Stimulated activated effector memory CD8-positive, alpha-beta T cell treated with anti-CD3 and anti-CD28 coated beads, Interleukin-12 subunit alpha, Interleukin-12 subunit beta, amount 100 ng/mL, for 72 hours (primary cell): ENCODE measurements at regions not wholly inside any gene's neighbourhood (a gene's known extent, or its start where the extent isn't known, plus 50 kb on each side); places are given as distances from the start of the nearest gene placed in this dataset.

Source experiments
- ATAC-seq: fragments of 150-1000 bp; cut with Tn5 transposase; 2 replicates; pipeline ENCODE4 v1.10.0; 2021
- DNase-seq, 2 donors: peaks; one replicate each; pipeline ENCODE4 v3.0.0; 2021 to 2022; ENCODE audit warnings: low spot score in 2 of 2
- H3K27ac Mint-ChIP-seq: one replicate; pipeline ENCODE4 v1.8.0; 2022; ENCODE audit warnings: mild to moderate bottlenecking, mixed read lengths
- H3K36me3 Mint-ChIP-seq: one replicate; pipeline ENCODE4 v1.8.0; 2022; ENCODE audit warnings: mild to moderate bottlenecking, mixed read lengths
- H3K4me1 Mint-ChIP-seq: one replicate; pipeline ENCODE4 v1.8.0; 2022; ENCODE audit warnings: mixed read lengths
- H3K4me3 Mint-ChIP-seq: one replicate; pipeline ENCODE4 v1.8.0; 2022; ENCODE audit warnings: mild to moderate bottlenecking, mixed read lengths
- H3K9me3 Mint-ChIP-seq: one replicate; pipeline ENCODE4 v1.8.0; 2022; ENCODE audit warnings: mixed read lengths

DNA sequence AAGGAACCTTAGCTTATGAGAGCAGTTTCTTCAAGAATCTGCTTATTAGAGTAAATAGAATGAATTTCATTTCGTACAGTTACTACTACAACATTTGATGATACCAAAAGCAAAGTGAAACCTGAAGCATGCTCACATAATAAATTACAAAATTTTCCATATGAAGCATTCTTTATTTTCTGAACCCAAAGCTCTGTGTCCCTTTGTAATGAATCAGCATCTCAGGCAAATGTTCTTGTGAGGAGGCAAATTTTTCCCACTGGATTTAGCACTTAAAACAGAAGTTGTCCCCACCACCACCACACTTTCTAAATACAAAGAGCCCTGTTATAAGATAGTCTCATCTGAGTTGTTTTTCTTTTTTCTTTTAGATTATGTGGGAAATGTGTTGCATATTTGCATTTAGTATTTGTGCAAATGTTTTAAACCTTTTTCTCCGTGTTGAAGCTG, 70.7 kb upstream of the NFKB1 start:
- H3K4me3 Mint-ChIP-seq: peak overlapping the region; percentile 76
- H3K36me3 Mint-ChIP-seq: no peaks in the 10 kb centered on the region
- DNase-seq (no peak), ATAC-seq (no peak)
- peak overlapping the region; percentile 86 for H3K27ac Mint-ChIP-seq
- H3K4me1 Mint-ChIP-seq: peaks cover 8% of the 10 kb centered on the region
- no peaks in the 10 kb centered on the region for H3K9me3 Mint-ChIP-seq

GRCh38 chr4:102431608-102431961, 69.6 kb upstream of the NFKB1 start:
- Mint-ChIP-seq H3K27ac (no peak overlapping the region), H3K4me3 (peak overlapping the region; percentile 76), H3K9me3 (no peaks in the 10 kb centered on the region), H3K4me1 (peaks cover 8% of the 10 kb centered on the region), H3K36me3 (no peaks in the 10 kb centered on the region)
- DNase-seq: no peak
- no peak for ATAC-seq

- Mint-ChIP-seq H3K9me3 (no peaks in the 10 kb centered on the region), H3K36me3 (no peaks in the 10 kb centered on the region), H3K4me3 (no peak overlapping the region), H3K4me1 (no peaks in the 10 kb centered on the region), H3K27ac (no peak overlapping the region)
- no peak for ATAC-seq
- no peak for DNase-seq
These were observed 64.0 kb upstream of the NFKB1 start for GRCh38 chr4:102437111-102437510.

DNA sequence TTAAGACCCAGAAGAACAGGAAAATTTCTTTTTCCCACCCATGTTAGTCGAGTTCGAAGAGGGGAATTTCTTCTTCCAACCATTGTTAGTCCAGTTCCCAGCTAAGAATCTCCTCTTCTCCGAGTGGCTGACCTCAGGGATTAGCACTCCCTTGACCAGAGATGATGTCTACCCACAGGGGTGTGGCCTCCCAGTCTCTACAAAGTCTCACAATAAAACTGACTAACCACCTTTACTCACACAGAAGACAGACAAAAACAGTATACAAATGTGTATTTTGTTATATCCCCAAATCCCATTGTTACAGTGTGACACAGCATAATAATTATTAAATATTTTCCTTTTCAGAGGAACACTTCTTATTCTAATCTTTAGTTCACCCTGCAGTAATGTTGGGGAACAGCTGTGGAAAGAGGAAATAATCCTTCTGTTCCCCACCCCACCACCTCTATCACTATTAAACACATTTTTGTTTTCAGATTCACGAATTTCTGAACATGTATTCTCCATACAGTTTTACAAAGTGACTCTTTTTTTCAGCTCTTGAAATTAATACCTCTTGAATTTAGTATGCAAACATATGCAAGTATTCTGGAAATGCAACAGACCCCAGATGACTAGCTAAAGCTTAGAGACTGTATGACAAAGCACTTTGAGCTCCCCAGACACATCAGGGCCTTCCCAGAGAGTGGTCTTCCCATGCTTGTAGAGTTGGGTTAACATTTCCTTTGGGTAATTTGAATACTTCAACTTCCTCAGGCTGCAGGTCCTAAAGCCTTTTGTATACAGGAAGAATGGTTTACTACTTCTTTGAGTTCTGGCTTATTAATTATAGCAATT, 62.5 kb upstream of the NFKB1 start:
- Mint-ChIP-seq H3K36me3 (no peaks in the 10 kb centered on the region), H3K4me1 (no peaks in the 10 kb centered on the region), H3K4me3 (no peak overlapping the region), H3K9me3 (no peaks in the 10 kb centered on the region), H3K27ac (no peak overlapping the region)
- no peak for ATAC-seq
- no peak for DNase-seq

- no peak overlapping the region for H3K4me3 Mint-ChIP-seq
- ATAC-seq: no peak
- no peak overlapping the region for H3K27ac Mint-ChIP-seq
- H3K9me3 Mint-ChIP-seq: no peaks in the 10 kb centered on the region
- no peak for DNase-seq
- no peaks in the 10 kb centered on the region for H3K36me3 Mint-ChIP-seq
- H3K4me1 Mint-ChIP-seq: no peaks in the 10 kb centered on the region
These were observed 61.9 kb upstream of the NFKB1 start for GRCh38 chr4:102439236-102439614.

- DNase-seq (no peak), ATAC-seq (no peak)
- Mint-ChIP-seq H3K4me1 (no peaks in the 10 kb centered on the region), H3K27ac (no peak overlapping the region), H3K9me3 (no peaks in the 10 kb centered on the region), H3K36me3 (no peaks in the 10 kb centered on the region), H3K4me3 (no peak overlapping the region)
These were observed 61.3 kb upstream of the NFKB1 start for GRCh38 chr4:102439812-102440211.

- Mint-ChIP-seq H3K4me3 (no peak overlapping the region), H3K27ac (no peak overlapping the region), H3K9me3 (no peaks in the 10 kb centered on the region), H3K4me1 (no peaks in the 10 kb centered on the region), H3K36me3 (no peaks in the 10 kb centered on the region)
- DNase-seq: no peak
- no peak for ATAC-seq
These were observed 60.7 kb upstream of the NFKB1 start for GRCh38 chr4:102440498-102440897.

DNA sequence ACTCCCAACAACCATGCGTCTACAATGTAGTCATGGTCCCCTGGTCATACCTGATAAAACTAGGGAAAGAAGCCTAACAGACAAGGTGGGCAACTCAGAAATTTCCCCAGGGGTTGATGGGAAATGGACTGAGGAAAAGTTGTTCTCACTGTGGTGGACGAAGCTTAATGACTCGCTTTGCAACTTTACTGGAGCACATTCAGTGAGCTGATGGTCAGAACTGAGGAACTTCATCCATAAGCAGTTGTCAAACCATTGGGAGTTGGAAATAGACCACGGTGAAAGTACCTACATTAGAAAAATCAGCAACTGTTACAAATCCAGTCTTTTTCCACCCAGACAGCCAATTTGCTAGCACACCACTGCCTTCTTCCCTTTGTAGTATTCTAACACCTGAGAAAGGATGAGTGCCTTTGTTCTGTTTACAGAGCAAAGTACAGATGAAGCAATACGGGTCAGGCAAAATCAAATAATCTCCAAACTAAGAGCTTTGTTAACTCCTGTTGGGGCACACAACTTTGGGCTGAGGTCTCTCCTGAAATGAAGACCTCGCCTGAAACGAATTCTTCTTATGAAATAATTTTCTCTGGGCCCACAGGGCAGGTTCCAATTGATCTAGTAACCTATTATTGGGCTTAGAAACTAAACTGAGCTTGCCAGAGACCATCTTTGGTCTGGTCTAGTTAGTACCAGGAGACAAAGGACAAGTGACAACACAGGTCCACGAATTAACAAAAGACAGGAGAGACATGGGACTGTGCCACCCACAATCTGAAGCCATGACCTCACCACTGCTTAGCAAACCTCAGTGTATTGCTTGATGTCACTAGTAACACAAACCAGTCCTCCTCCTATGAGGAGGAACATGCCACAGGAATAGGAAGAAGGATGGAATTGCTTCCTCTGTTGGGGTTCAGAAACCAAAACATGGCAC, 58.9 kb upstream of the NFKB1 start:
- Mint-ChIP-seq H3K9me3 (no peaks in the 10 kb centered on the region), H3K4me1 (no peaks in the 10 kb centered on the region), H3K4me3 (no peak overlapping the region), H3K27ac (no peak overlapping the region), H3K36me3 (no peaks in the 10 kb centered on the region)
- DNase-seq (no peak), ATAC-seq (no peak)

GRCh38 chr4:102444752-102445151, 56.4 kb upstream of the NFKB1 start:
- ATAC-seq: no peak

GRCh38 chr4:102445213-102445612, 55.9 kb upstream of the NFKB1 start:
- ATAC-seq (no peak), DNase-seq (no peak)
- no peaks in the 10 kb centered on the region for H3K36me3 Mint-ChIP-seq
- no peaks in the 10 kb centered on the region for H3K9me3 Mint-ChIP-seq
- peaks cover 5% of the 10 kb centered on the region for H3K4me1 Mint-ChIP-seq
- no peak overlapping the region for H3K4me3 Mint-ChIP-seq
- H3K27ac Mint-ChIP-seq: no peak overlapping the region

More at GRCh38 chr4:102444752-102445151, 56.4 kb upstream of the NFKB1 start:
- Mint-ChIP-seq H3K9me3 (no peaks in the 10 kb centered on the region), H3K4me3 (no peak overlapping the region), H3K4me1 (peaks cover under 1% of the 10 kb centered on the region), H3K36me3 (no peaks in the 10 kb centered on the region), H3K27ac (no peak overlapping the region)
- DNase-seq: no peak

GRCh38 chr4:102447413-102447812, 53.7 kb upstream of the NFKB1 start:
- DNase-seq: no peak
- Mint-ChIP-seq H3K4me3 (no peak overlapping the region), H3K4me1 (peaks cover 6% of the 10 kb centered on the region), H3K9me3 (no peaks in the 10 kb centered on the region), H3K27ac (no peak overlapping the region), H3K36me3 (no peaks in the 10 kb centered on the region)
- no peak for ATAC-seq

- H3K4me1 Mint-ChIP-seq: peaks cover 17% of the 10 kb centered on the region
- DNase-seq (peak; percentile 12 to 68), ATAC-seq (peak; percentile 82)
- H3K4me3 Mint-ChIP-seq: no peak overlapping the region
- no peak overlapping the region for H3K27ac Mint-ChIP-seq
- no peaks in the 10 kb centered on the region for H3K9me3 Mint-ChIP-seq
- H3K36me3 Mint-ChIP-seq: no peaks in the 10 kb centered on the region
These were observed 51.3 kb upstream of the NFKB1 start for GRCh38 chr4:102449751-102450352.

DNA sequence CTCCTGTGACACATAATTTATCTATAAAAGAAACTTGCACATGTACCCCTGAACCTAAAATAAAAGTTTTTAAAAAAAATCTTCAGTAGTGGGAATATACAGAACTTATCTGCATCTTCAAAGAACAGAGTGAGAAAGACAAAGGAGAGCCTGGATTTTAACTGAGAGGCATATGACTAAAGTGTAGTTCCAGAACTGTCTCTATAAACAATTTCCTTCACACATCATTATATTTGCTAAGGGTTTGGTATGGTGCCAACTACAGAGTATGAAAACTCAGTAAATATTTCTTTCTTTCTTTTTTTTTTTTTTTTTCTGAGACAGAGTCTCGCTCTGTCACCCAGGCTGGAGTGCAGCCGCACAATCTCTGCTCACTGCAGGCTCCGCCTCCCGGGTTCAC, 49.9 kb upstream of the NFKB1 start:
- H3K27ac Mint-ChIP-seq: no peak overlapping the region
- no peak for DNase-seq
- peaks cover 17% of the 10 kb centered on the region for H3K4me1 Mint-ChIP-seq
- no peaks in the 10 kb centered on the region for H3K36me3 Mint-ChIP-seq
- ATAC-seq: no peak
- no peak overlapping the region for H3K4me3 Mint-ChIP-seq
- no peaks in the 10 kb centered on the region for H3K9me3 Mint-ChIP-seq
